C4-2B (cell line): ENCODE measurements at regions not wholly inside any gene's neighbourhood (a gene's known extent, or its start where the extent isn't known, plus 50 kb on each side); places are given as distances from the start of the nearest gene placed in this dataset.

Experiments
- H3K27ac ChIP-seq: fragments of 450-650 bp; 2 replicates; pipeline ENCODE4 v1.5.1; 2017
- CTCF ChIP-seq: fragments of 450-650 bp; conservative IDR thresholded peaks from 2 replicates; pipeline ENCODE4 v1.5.1; 2017; ENCODE audit warnings: mild to moderate bottlenecking
- ZFX ChIP-seq: fragments of 450-650 bp; IDR thresholded peaks from 2 replicates; pipeline ENCODE4 v1.6.1; 2017

GRCh38 chr5:125112196-125112595, 365.8 kb upstream of the ZNF608 start:
- no peak for TF ChIP-seq CTCF
- TF ChIP-seq ZFX: no peak
- H3K27ac ChIP-seq: no peak overlapping the region

- TF ChIP-seq ZFX (no peak), CTCF (no peak)
- no peak overlapping the region for H3K27ac ChIP-seq
These were observed 366.9 kb upstream of the ZNF608 start for GRCh38 chr5:125113328-125113727.

- H3K27ac ChIP-seq: no peak overlapping the region; the same call in 1 of the 2 replicates
- TF ChIP-seq ZFX (no peak), CTCF (no peak)
These were observed 368.7 kb upstream of the ZNF608 start for GRCh38 chr5:125115195-125115525.

- H3K27ac ChIP-seq: no peak overlapping the region
- TF ChIP-seq ZFX: no peak
- no peak for TF ChIP-seq CTCF
These were observed 371.1 kb upstream of the ZNF608 start for GRCh38 chr5:125117566-125117965.

GRCh38 chr5:125120012-125120411, 373.6 kb upstream of the ZNF608 start:
- no peak for TF ChIP-seq ZFX
- no peak for TF ChIP-seq CTCF
- no peak overlapping the region for H3K27ac ChIP-seq

- no peak overlapping the region for H3K27ac ChIP-seq
- TF ChIP-seq CTCF (no peak), ZFX (no peak)
These were observed 378.8 kb upstream of the ZNF608 start for GRCh38 chr5:125125031-125125823.

- no peak overlapping the region for H3K27ac ChIP-seq
- TF ChIP-seq ZFX (no peak), CTCF (no peak)
These were observed 379.6 kb upstream of the ZNF608 start for GRCh38 chr5:125126050-125126449.
